ENCODE measurements at regions not wholly inside any gene's neighbourhood (a gene's known extent, or its start where the extent isn't known, plus 50 kb on each side); places are given as distances from the start of the nearest gene placed in this dataset.

DNA sequence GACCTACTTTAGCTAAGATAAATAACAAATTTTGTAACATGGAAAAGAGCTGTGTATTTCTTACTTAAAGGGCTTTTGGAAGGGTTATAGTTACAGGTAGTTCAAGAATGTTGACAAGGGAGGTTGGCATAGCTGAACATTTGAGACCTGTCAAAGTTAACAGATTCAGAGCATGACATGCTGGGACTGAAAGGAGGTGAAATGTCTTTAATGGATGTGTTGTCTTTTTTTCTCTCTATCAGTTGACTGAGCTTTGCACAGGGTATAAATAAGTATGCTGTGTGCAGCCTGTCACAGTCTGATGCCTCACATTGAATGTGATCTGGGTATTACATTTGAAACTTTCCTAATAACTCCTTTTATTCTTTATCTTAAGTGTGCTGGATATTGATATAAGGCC lies 411.9 kb upstream of the ZP4 start:
- H3F3A ChIP-seq (ENCODE audit: low read depth) = no peaks in the 10 kb centered on the region
- H3K4me3 ChIP-seq (ENCODE audit: low read length, poor library complexity, severe bottlenecking) = no peak overlapping the region
- TF ChIP-seq, protein P1, sequence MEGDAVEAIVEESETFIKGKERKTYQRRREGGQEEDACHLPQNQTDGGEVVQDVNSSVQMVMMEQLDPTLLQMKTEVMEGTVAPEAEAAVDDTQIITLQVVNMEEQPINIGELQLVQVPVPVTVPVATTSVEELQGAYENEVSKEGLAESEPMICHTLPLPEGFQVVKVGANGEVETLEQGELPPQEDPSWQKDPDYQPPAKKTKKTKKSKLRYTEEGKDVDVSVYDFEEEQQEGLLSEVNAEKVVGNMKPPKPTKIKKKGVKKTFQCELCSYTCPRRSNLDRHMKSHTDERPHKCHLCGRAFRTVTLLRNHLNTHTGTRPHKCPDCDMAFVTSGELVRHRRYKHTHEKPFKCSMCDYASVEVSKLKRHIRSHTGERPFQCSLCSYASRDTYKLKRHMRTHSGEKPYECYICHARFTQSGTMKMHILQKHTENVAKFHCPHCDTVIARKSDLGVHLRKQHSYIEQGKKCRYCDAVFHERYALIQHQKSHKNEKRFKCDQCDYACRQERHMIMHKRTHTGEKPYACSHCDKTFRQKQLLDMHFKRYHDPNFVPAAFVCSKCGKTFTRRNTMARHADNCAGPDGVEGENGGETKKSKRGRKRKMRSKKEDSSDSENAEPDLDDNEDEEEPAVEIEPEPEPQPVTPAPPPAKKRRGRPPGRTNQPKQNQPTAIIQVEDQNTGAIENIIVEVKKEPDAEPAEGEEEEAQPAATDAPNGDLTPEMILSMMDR (conservative IDR thresholded peaks at IDR 0.05; ENCODE audit: low read length) = no peak
- no peak for TF ChIP-seq EZH2phosphoT487 (IDR thresholded peaks at IDR 0.05; ENCODE audit: borderline replicate concordance)
- H3K9me2 ChIP-seq (replicated peaks; ENCODE audit: low read depth, low read length) = no peaks in the 10 kb centered on the region
- H3K4me1 ChIP-seq (ENCODE audit: insufficient read depth, low read length, poor library complexity, severe bottlenecking) = no peaks in the 10 kb centered on the region
- H3K9ac ChIP-seq (ENCODE audit: low read depth, low read length, poor library complexity, severe bottlenecking) = no peak overlapping the region
- no peak overlapping the region for H3K4me2 ChIP-seq (ENCODE audit: low read depth, low read length, poor library complexity, severe bottlenecking)
- H3K9me3 ChIP-seq (ENCODE audit: insufficient read depth, low read depth, low read length) = 0 out of 2 replicates have a peak, but pooled peaks cover 2% of the 10 kb centered on the region
- H2AFZ ChIP-seq (ENCODE audit: low read length) = no peak overlapping the region
- no peaks in the 10 kb centered on the region for H3K79me2 ChIP-seq (ENCODE audit: insufficient read depth, low read length)
- no peaks in the 10 kb centered on the region for H3K36me3 ChIP-seq (ENCODE audit: insufficient read depth, low read length)
- no peaks in the 10 kb centered on the region for H4K20me1 ChIP-seq (ENCODE audit: insufficient read depth, low read length, poor library complexity, severe bottlenecking)
- no peaks in the 10 kb centered on the region for H3K27me3 ChIP-seq (ENCODE audit: insufficient read depth, low read length, poor library complexity, severe bottlenecking)

DNA sequence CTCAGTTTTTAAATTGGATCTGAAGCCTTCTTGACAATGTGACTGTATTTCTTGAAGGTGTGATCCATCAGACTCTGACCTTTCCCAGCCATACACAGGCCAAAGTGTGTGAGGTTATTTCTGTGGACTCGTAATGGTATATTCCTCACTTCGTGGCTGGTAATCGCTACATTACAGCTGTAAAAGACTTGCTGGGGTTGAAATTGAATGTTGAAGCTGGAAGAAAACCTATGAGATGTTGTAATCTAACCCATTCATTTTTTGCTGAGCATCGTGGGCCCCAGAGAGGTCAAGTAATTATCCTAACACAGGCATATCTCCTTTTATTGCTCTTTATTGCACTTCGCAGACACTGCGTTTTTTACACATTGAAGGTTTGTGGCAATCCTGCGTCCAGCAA lies 405.6 kb upstream of the ZP4 start:
- H3K4me3 ChIP-seq (ENCODE audit: low read length, poor library complexity, severe bottlenecking) = no peak overlapping the region
- H4K20me1 ChIP-seq (ENCODE audit: insufficient read depth, low read length, poor library complexity, severe bottlenecking) = no peaks in the 10 kb centered on the region
- H3K4me2 ChIP-seq (ENCODE audit: low read depth, low read length, poor library complexity, severe bottlenecking) = no peak overlapping the region
- no peaks in the 10 kb centered on the region for H3K27me3 ChIP-seq (ENCODE audit: insufficient read depth, low read length, poor library complexity, severe bottlenecking)
- H3K36me3 ChIP-seq (ENCODE audit: insufficient read depth, low read length) = no peaks in the 10 kb centered on the region
- no peaks in the 10 kb centered on the region for H3K9me3 ChIP-seq (ENCODE audit: insufficient read depth, low read depth, low read length)
- H3K79me2 ChIP-seq (ENCODE audit: insufficient read depth, low read length) = no peaks in the 10 kb centered on the region
- no peaks in the 10 kb centered on the region for H3K9me2 ChIP-seq (replicated peaks; ENCODE audit: low read depth, low read length)
- no peak overlapping the region for H2AFZ ChIP-seq (ENCODE audit: low read length)
- no peaks in the 10 kb centered on the region for H3K4me1 ChIP-seq (ENCODE audit: insufficient read depth, low read length, poor library complexity, severe bottlenecking)
- H3F3A ChIP-seq (ENCODE audit: low read depth) = no peaks in the 10 kb centered on the region
- TF ChIP-seq, protein P1 (conservative IDR thresholded peaks at IDR 0.05; ENCODE audit: low read length) = no peak
- no peak for TF ChIP-seq EZH2phosphoT487 (IDR thresholded peaks at IDR 0.05; ENCODE audit: borderline replicate concordance)
- no peak overlapping the region for H3K9ac ChIP-seq (ENCODE audit: low read depth, low read length, poor library complexity, severe bottlenecking)

DNA sequence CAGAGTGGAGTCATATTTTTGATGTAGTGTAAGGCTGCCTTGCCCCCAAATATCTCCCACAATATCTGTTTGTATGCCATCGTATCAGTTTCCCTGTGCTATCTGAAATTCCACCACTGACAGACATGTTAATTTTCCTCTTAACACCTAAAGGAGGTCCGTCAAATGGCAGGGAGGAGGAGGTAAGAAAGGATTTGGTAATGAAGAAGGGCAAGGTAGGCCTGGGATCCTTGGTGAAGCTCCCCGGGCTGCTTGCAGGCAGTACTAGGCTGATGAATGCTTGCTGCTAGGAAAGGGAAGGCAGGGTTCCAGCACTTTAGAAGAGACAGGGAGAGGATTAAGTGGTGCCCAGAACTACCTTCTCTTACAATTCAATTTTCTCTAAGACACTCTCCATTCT lies 402.4 kb upstream of the ZP4 start:
- Histone ChIP-seq H3K9me3 (ENCODE audit: insufficient read depth, low read depth, low read length) (no peaks in the 10 kb centered on the region), H3K4me1 (ENCODE audit: insufficient read depth, low read length, poor library complexity, severe bottlenecking) (no peaks in the 10 kb centered on the region), H3K9ac (ENCODE audit: low read depth, low read length, poor library complexity, severe bottlenecking) (no peak overlapping the region), H4K20me1 (ENCODE audit: insufficient read depth, low read length, poor library complexity, severe bottlenecking) (no peaks in the 10 kb centered on the region), H3K4me3 (ENCODE audit: low read length, poor library complexity, severe bottlenecking) (no peak overlapping the region), H3F3A (ENCODE audit: low read depth) (no peaks in the 10 kb centered on the region), H3K4me2 (ENCODE audit: low read depth, low read length, poor library complexity, severe bottlenecking) (no peak overlapping the region), H3K9me2 (replicated peaks; ENCODE audit: low read depth, low read length) (no peaks in the 10 kb centered on the region), H3K79me2 (ENCODE audit: insufficient read depth, low read length) (no peaks in the 10 kb centered on the region), H3K36me3 (ENCODE audit: insufficient read depth, low read length) (no peaks in the 10 kb centered on the region), H2AFZ (ENCODE audit: low read length) (no peak overlapping the region), H3K27me3 (ENCODE audit: insufficient read depth, low read length, poor library complexity, severe bottlenecking) (no peaks in the 10 kb centered on the region)
- TF ChIP-seq EZH2phosphoT487 (IDR thresholded peaks at IDR 0.05; ENCODE audit: borderline replicate concordance) = no peak
- TF ChIP-seq, protein P1 (conservative IDR thresholded peaks at IDR 0.05; ENCODE audit: low read length) = no peak
